IMR-90 (cell line): ENCODE measurements at regions not wholly inside any gene's neighbourhood (a gene's known extent, or its start where the extent isn't known, plus 50 kb on each side); places are given as distances from the start of the nearest gene placed in this dataset.

Source experiments
- ATAC-seq: fragments of 200-7000 bp; cut with Tn5 transposase; 2 replicates; pipeline ENCODE4 v1.9.1; 2020; ENCODE audit warnings: low read depth, mild to moderate bottlenecking, moderate library complexity
- BruUV-seq: library from RNA; stranded (reverse); fragments of 400-500 nt; replicated peaks from 2 replicates; lab custom pipeline; 2021; lab: Mats Ljungman, UMichigan
- CTCF ChIA-PET: fragments of 300-600 bp; formaldehyde crosslinking; extraction: SDS; loops from one replicate; lab custom pipeline; 2021; ENCODE audit warnings: antibody characterized with exemption; lab: Yijun Ruan, JAX
- POLR2A ChIA-PET: fragments of 300-600 bp; sonication (Branson Sonifier 250); formaldehyde crosslinking; loops from one replicate; lab custom pipeline; 2022; ENCODE audit warnings: antibody characterized with exemption; ENCODE audit not compliant: unreplicated experiment; lab: Charles Lee
- DNase-seq: peaks from one replicate; pipeline ENCODE4 v3.0.0; 2013
- H2AFZ ChIP-seq: replicated peaks from 2 replicates; pipeline ENCODE3; 2013; ENCODE audit warnings: low read length, mild to moderate bottlenecking; ENCODE audit not compliant: poor library complexity
- H2AK5ac ChIP-seq: 2 replicates; pipeline ENCODE4 v1.6.1; 2013; ENCODE audit warnings: low read depth, low read length, inconsistent platforms
- H2AK9ac ChIP-seq: replicated peaks from 2 replicates; pipeline ENCODE3; 2013; ENCODE audit warnings: mild to moderate bottlenecking, low read depth, low read length, moderate library complexity; ENCODE audit not compliant: poor library complexity
- H2BK120ac ChIP-seq: 2 replicates; pipeline ENCODE4 v1.6.1; 2013; ENCODE audit warnings: low read depth, low read length, inconsistent platforms
- H2BK15ac ChIP-seq: 3 replicates; pipeline ENCODE4 v1.6.1; 2013; ENCODE audit warnings: low read depth, low read length, inconsistent platforms
- H2BK20ac ChIP-seq: 2 replicates; pipeline ENCODE4 v1.6.1; 2013; ENCODE audit warnings: low read depth, mild to moderate bottlenecking, inconsistent platforms, low read length, moderate library complexity
- H2BK5ac ChIP-seq: 2 replicates; pipeline ENCODE4 v1.6.1; 2013; ENCODE audit warnings: mild to moderate bottlenecking, low read depth, low read length, inconsistent platforms; ENCODE audit not compliant: poor library complexity, severe bottlenecking
- H3K14ac ChIP-seq: replicated peaks from 2 replicates; pipeline ENCODE4 v1.6.1; 2013; ENCODE audit warnings: low read depth, low read length, inconsistent platforms
- H3K18ac ChIP-seq: 2 replicates; pipeline ENCODE4 v1.6.1; 2013; ENCODE audit warnings: low read depth, low read length, control low read depth
- H3K23ac ChIP-seq: 2 replicates; pipeline ENCODE4 v1.6.1; 2013; ENCODE audit warnings: low read depth, low read length, inconsistent platforms
- H3K27ac ChIP-seq: 2 replicates; pipeline ENCODE4 v1.5.1; 2013; ENCODE audit warnings: mild to moderate bottlenecking, control low read depth, low read length; ENCODE audit not compliant: insufficient read depth
- H3K27me3 ChIP-seq: 2 replicates; pipeline ENCODE4 v1.6.1; 2013; ENCODE audit warnings: low read length; ENCODE audit not compliant: control insufficient read depth, insufficient read depth
- H3K36me3 ChIP-seq: 2 replicates; pipeline ENCODE4 v1.6.1; 2013; ENCODE audit warnings: low read length, mixed read lengths; ENCODE audit not compliant: control insufficient read depth, insufficient read depth
- H3K4ac ChIP-seq: 2 replicates; pipeline ENCODE4 v1.6.1; 2013; ENCODE audit warnings: low read depth, low read length, inconsistent platforms
- H3K4me1 ChIP-seq: 2 replicates; pipeline ENCODE4 v1.6.1; 2013; ENCODE audit warnings: low read length, mixed read lengths; ENCODE audit not compliant: control insufficient read depth, insufficient read depth
- H3K4me2 ChIP-seq: 2 replicates; pipeline ENCODE4 v1.6.1; 2013; ENCODE audit warnings: low read depth, mild to moderate bottlenecking, control low read depth, low read length, moderate library complexity
- H3K4me3 ChIP-seq: 2 replicates; pipeline ENCODE4 v1.5.1; 2013; ENCODE audit warnings: low read depth, mild to moderate bottlenecking, control low read depth, low read length, moderate library complexity; ENCODE audit not compliant: insufficient read depth
- H3K56ac ChIP-seq: 2 replicates; pipeline ENCODE4 v1.6.1; 2013; ENCODE audit warnings: low read length, inconsistent platforms; ENCODE audit not compliant: insufficient read depth; ENCODE audit errors: extremely low read depth
- H3K79me1 ChIP-seq, 2 experiments: 2 replicates each; pipeline ENCODE4 v1.6.1; 2013; ENCODE audit warnings: low read length in 2 of 2, inconsistent platforms in 1 of 2, low read depth in 1 of 2
- H3K9ac ChIP-seq: 2 replicates; pipeline ENCODE4 v1.6.1; 2013; ENCODE audit warnings: low read depth, low read length, control low read depth
- H3K9me1 ChIP-seq: 2 replicates; pipeline ENCODE4 v1.6.1; 2013; ENCODE audit warnings: low read length, inconsistent platforms; ENCODE audit not compliant: insufficient read depth
- H3K9me3 ChIP-seq: 2 replicates; pipeline ENCODE4 v1.6.1; 2013; ENCODE audit warnings: low read length; ENCODE audit not compliant: control insufficient read depth, insufficient read depth
- H4K20me1 ChIP-seq: 2 replicates; pipeline ENCODE4 v1.6.1; 2013; ENCODE audit warnings: low read length, inconsistent platforms; ENCODE audit not compliant: insufficient read depth
- H4K5ac ChIP-seq: 2 replicates; pipeline ENCODE4 v1.6.1; 2013; ENCODE audit warnings: mild to moderate bottlenecking, low read depth, low read length, control low read depth
- H4K8ac ChIP-seq, 2 experiments: 2 replicates each; pipeline ENCODE4 v1.6.1; 2013; ENCODE audit warnings: low read depth in 2 of 2, low read length in 2 of 2, control low read depth in 1 of 2, inconsistent platforms in 1 of 2
- H4K91ac ChIP-seq: 2 replicates; pipeline ENCODE4 v1.6.1; 2013; ENCODE audit warnings: low read depth, low read length, inconsistent platforms; ENCODE audit not compliant: insufficient read depth
- BHLHE40 ChIP-seq: fragments of 150-350 bp; IDR thresholded peaks from 2 replicates; pipeline ENCODE4 v1.6.1; 2016; ENCODE audit warnings: mild to moderate bottlenecking, low read depth, low read length
- CEBPB ChIP-seq: IDR thresholded peaks from 2 replicates; pipeline ENCODE4 v1.6.1; 2012; ENCODE audit warnings: low read depth, low read length, improper control_type of control experiment
- CTCF ChIP-seq: conservative IDR thresholded peaks from 2 replicates; pipeline ENCODE4 v1.5.1; 2012; ENCODE audit warnings: mild to moderate bottlenecking, low read depth, low read length, improper control_type of control experiment
- FOS ChIP-seq: fragments of 150-350 bp; IDR thresholded peaks from 2 replicates; pipeline ENCODE4 v1.6.1; 2016; ENCODE audit warnings: low read depth, low read length
- MAZ ChIP-seq: IDR thresholded peaks from 2 replicates; pipeline ENCODE4 v1.6.1; 2012; ENCODE audit warnings: low read depth, mild to moderate bottlenecking, low read length, improper control_type of control experiment, moderate library complexity, borderline replicate concordance
- NFE2L2 ChIP-seq: fragments of 150-350 bp; IDR thresholded peaks from 2 replicates; pipeline ENCODE4 v1.6.1; 2016; ENCODE audit warnings: low read depth, mild to moderate bottlenecking, low read length
- RAD21 ChIP-seq: IDR thresholded peaks from 2 replicates; pipeline ENCODE4 v1.6.1; 2012; ENCODE audit warnings: low read length, improper control_type of control experiment
- SMC3 ChIP-seq: fragments of 150-350 bp; IDR thresholded peaks from 2 replicates; pipeline ENCODE4 v1.6.1; 2016; ENCODE audit warnings: low read depth, mild to moderate bottlenecking, antibody characterized with exemption, low read length, moderate library complexity
- WGBS, 2 experiments: methylation state at CpG; one replicate each; pipeline versions ENCODE4 v1.1.5 to v1.1.7; 2013; ENCODE audit warnings: missing lambda C conversion rate in 2 of 2; ENCODE audit not compliant: insufficient read length in 1 of 2; ENCODE audit errors: extremely low coverage in 2 of 2; 5-methylcytosine and 5-hydroxymethylcytosine counted together
- dilution Hi-C: fragments of 300-500 bp; cut with HindIII; formaldehyde crosslinking; loops from one replicate; pipeline ENCODE4 v1.14.3; 2018; ENCODE audit warnings: low sequenced_read_pairs; ENCODE audit not compliant: unreplicated experiment
- in situ Hi-C: fragments of 300-500 bp; cut with MboI; formaldehyde crosslinking; loops from 3 replicates; pipeline ENCODE4 v1.14.3; 2019; ENCODE audit warnings: low sequenced_read_pairs, inconsistent platforms, mixed read lengths
- intact Hi-C: fragments of 100-400 bp; cut with micrococcal nuclease; formaldehyde crosslinking; loops from 2 replicates; pipeline ENCODE4 v1.10.0; 2022

- Histone ChIP-seq H2AK9ac (no peak overlapping the region), H3K56ac (no peak overlapping the region), H4K91ac (no peak overlapping the region), H3K9ac (no peak overlapping the region), H3K9me1 (no peaks in the 10 kb centered on the region), H2AFZ (no peak overlapping the region), H3K4me1 (no peaks in the 10 kb centered on the region), H3K4me3 (no peak overlapping the region), H3K4ac (no peak overlapping the region), H4K8ac (no peak overlapping the region), H3K18ac (no peak overlapping the region), H3K27me3 (peaks cover 2% of the 10 kb centered on the region; the same call in 1 of the 2 replicates), H2BK120ac (no peak overlapping the region), H2BK15ac (no peak overlapping the region), H3K27ac (no peak overlapping the region), H3K79me1 (no peaks in the 10 kb centered on the region), H2BK5ac (no peak overlapping the region), H3K9me3 (no peaks in the 10 kb centered on the region), H2AK5ac (no peak overlapping the region), H3K36me3 (no peaks in the 10 kb centered on the region), H2BK20ac (no peak overlapping the region), H3K23ac (no peak overlapping the region), H4K20me1 (no peaks in the 10 kb centered on the region), H3K14ac (no peak overlapping the region), H3K4me2 (no peak overlapping the region), H4K5ac (no peak overlapping the region)
- TF ChIP-seq MAZ, result no peak
- TF ChIP-seq CEBPB, result no peak
- no peak for TF ChIP-seq SMC3
- no peak for TF ChIP-seq FOS
- TF ChIP-seq NFE2L2, result no peak
- TF ChIP-seq CTCF, result no peak
- TF ChIP-seq RAD21, result no peak
- no peak for TF ChIP-seq BHLHE40
- no TSS peak for BruUV-seq
- ATAC-seq, result no peak
- ChIA-PET CTCF (interaction anchor here (0.5 kb wide), 1 partner anchor 29 kb away, joined by 4 read pairs; no protein-coding TSS in a partner anchor), POLR2A (no interaction called here)
- WGBS, 2 experiments, result no CpG with 5 or more reads among the region's 1 CpG
- dilution Hi-C loops (no loop called here), intact Hi-C loops (no loop called here), in situ Hi-C loops (no loop called here)
- DNase-seq, result no peak
These were observed 167.9 kb upstream of the CPEB2 start for GRCh38 chr4:14834382-14834781.
